Memory B cell (primary cell): ENCODE measurements at regions not wholly inside any gene's neighbourhood (a gene's known extent, or its start where the extent isn't known, plus 50 kb on each side); places are given as distances from the start of the nearest gene placed in this dataset.

Experiments
- ATAC-seq: fragments of 150-1000 bp; cut with Tn5 transposase; 2 replicates; pipeline ENCODE4 v1.10.0; 2021; ENCODE audit warnings: low read depth, mild to moderate bottlenecking, moderate library complexity
- DNase-seq, 2 donors: peaks; one replicate each; pipeline ENCODE4 v3.0.0; 2022; ENCODE audit warnings: low spot score in 2 of 2
- H3K27ac Mint-ChIP-seq: one replicate; pipeline ENCODE4 v1.8.0; 2022; ENCODE audit warnings: mild to moderate bottlenecking, moderate library complexity, mixed read lengths
- H3K27me3 Mint-ChIP-seq: one replicate; pipeline ENCODE4 v1.8.0; 2022; ENCODE audit warnings: mixed read lengths
- H3K36me3 Mint-ChIP-seq: one replicate; pipeline ENCODE4 v1.8.0; 2022; ENCODE audit warnings: mild to moderate bottlenecking, mixed read lengths
- H3K4me1 Mint-ChIP-seq: one replicate; pipeline ENCODE4 v1.8.0; 2022; ENCODE audit warnings: mixed read lengths
- H3K4me3 Mint-ChIP-seq: one replicate; pipeline ENCODE4 v1.8.0; 2022; ENCODE audit warnings: mild to moderate bottlenecking, moderate library complexity, mixed read lengths
- H3K9me3 Mint-ChIP-seq: one replicate; pipeline ENCODE4 v1.8.0; 2022; ENCODE audit warnings: mixed read lengths

DNA sequence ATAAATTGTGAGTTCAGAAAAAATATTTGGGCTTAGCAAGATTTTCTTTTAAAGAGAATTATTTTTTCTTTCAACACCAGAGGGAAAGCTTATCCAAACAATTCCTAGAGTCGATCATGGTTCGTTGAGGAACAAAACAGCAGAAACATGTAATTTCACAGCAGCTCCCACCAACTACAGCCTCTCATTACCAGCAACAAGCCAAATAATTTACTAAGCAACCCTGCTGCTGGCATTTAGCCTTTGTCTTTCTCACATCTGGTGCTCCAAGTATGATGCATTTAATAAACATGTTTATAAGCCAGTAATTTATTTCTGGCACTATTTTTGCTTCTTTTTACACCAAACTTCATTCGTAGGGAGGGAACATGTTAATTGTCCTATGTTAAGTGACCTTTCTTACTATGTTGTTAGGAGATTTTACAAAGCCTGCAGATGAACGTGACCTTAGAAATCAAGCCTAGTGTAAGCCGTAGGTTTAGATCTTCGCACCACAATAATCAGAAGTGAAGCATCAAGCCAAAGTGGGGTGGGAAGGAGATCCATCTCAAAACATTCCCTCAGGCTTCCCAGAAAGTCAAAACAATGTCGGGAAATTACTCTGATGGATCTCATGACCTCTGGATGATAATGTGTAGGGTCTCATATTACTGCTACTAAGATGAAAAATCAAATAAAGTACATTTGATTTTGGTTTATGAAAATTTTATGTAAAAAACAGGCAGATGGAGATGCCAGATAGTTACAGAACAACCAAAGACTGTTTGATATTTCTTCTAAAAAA, 128.4 kb downstream of the RPAP3 start:
- Mint-ChIP-seq H3K9me3 (no peaks in the 10 kb centered on the region), H3K4me3 (no peak overlapping the region), H3K27ac (no peak overlapping the region), H3K27me3 (peaks cover 4% of the 10 kb centered on the region), H3K4me1 (no peaks in the 10 kb centered on the region), H3K36me3 (no peaks in the 10 kb centered on the region)
- no peak for DNase-seq
- no peak for ATAC-seq

DNA sequence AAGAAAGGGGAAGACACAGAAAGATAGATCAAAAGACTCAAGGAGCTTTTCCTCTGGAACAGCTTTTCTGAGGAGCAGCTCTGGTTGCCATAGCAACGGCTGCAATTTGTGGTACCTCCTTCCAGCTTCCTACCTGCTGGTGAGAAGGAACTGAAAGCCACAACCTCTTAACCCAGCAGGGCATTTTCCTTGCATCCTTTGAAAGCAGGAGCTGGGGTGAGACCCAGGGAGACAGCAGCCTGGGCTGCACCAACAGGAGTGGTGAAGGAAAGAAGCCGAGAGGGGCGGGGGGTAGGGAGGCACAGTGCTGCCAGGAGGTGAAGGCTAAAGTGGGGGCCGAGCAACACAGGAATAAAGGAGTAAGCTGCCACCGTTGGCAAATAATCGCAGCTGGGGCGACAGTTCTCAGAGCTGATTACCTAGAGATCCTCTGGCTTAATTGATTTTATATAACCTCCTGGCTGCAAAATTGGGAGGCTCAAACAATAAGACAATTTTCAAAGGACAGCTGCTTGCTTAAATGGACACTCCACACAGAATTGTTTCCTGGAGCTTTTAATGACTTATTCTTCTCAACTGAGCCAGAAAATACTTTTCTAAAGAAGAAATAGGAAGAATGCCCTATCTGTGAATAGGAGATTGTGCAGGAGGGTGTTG, 129.4 kb downstream of the RPAP3 start:
- H3K9me3 Mint-ChIP-seq: no peaks in the 10 kb centered on the region
- no peaks in the 10 kb centered on the region for H3K36me3 Mint-ChIP-seq
- DNase-seq: no peak
- H3K4me3 Mint-ChIP-seq: no peak overlapping the region
- H3K27me3 Mint-ChIP-seq: peaks cover 4% of the 10 kb centered on the region
- H3K4me1 Mint-ChIP-seq: no peaks in the 10 kb centered on the region
- H3K27ac Mint-ChIP-seq: no peak overlapping the region
- no peak for ATAC-seq

GRCh38 chr12:47574252-47575021, 131.4 kb downstream of the RPAP3 start:
- H3K27me3 Mint-ChIP-seq: peaks cover 9% of the 10 kb centered on the region
- no peak for DNase-seq
- ATAC-seq: no peak
- no peaks in the 10 kb centered on the region for H3K9me3 Mint-ChIP-seq
- H3K36me3 Mint-ChIP-seq: no peaks in the 10 kb centered on the region
- no peaks in the 10 kb centered on the region for H3K4me1 Mint-ChIP-seq
- H3K4me3 Mint-ChIP-seq: no peak overlapping the region
- H3K27ac Mint-ChIP-seq: no peak overlapping the region

GRCh38 chr12:47573146-47573659, 132.6 kb downstream of the RPAP3 start:
- ATAC-seq (no peak), DNase-seq (no peak)
- H3K36me3 Mint-ChIP-seq: no peaks in the 10 kb centered on the region
- no peak overlapping the region for H3K27ac Mint-ChIP-seq
- no peaks in the 10 kb centered on the region for H3K9me3 Mint-ChIP-seq
- H3K27me3 Mint-ChIP-seq: peaks cover 7% of the 10 kb centered on the region
- no peak overlapping the region for H3K4me3 Mint-ChIP-seq
- no peaks in the 10 kb centered on the region for H3K4me1 Mint-ChIP-seq

GRCh38 chr12:47570151-47570550, 135.7 kb downstream of the RPAP3 start:
- no peak overlapping the region for H3K27ac Mint-ChIP-seq
- no peaks in the 10 kb centered on the region for H3K4me1 Mint-ChIP-seq
- peaks cover 5% of the 10 kb centered on the region for H3K27me3 Mint-ChIP-seq
- no peaks in the 10 kb centered on the region for H3K9me3 Mint-ChIP-seq
- H3K4me3 Mint-ChIP-seq: no peak overlapping the region
- no peaks in the 10 kb centered on the region for H3K36me3 Mint-ChIP-seq
- DNase-seq: no peak
- ATAC-seq: no peak

DNA sequence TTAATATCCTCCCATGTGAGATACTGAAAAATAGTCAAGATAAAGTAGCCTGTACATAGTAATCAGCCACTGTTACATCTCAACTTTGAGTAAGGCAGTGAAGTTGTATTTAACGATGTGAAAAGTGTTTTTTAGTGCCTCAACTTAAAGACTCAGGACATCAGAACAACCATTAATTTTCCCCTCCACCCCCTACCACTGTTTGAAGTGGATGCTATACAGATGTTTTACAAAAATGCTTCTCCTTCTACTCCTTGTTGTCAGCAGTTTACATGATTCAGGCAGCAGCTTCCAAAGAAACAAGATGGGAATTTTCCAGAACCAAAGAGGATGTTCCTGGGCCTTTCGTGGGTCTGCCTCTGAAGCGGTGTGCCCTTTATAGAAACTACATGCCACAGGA, 143.6 kb downstream of the RPAP3 start:
- Mint-ChIP-seq H3K4me1 (peaks cover 5% of the 10 kb centered on the region), H3K4me3 (no peak overlapping the region), H3K27ac (no peak overlapping the region), H3K9me3 (no peaks in the 10 kb centered on the region), H3K36me3 (no peaks in the 10 kb centered on the region), H3K27me3 (peaks cover 3% of the 10 kb centered on the region)
- DNase-seq: no peak
- no peak for ATAC-seq

- Mint-ChIP-seq H3K4me1 (peaks cover 5% of the 10 kb centered on the region), H3K9me3 (no peaks in the 10 kb centered on the region), H3K27me3 (peaks cover 3% of the 10 kb centered on the region), H3K4me3 (no peak overlapping the region), H3K36me3 (no peaks in the 10 kb centered on the region), H3K27ac (no peak overlapping the region)
- ATAC-seq: no peak
- no peak for DNase-seq
Measured at GRCh38 chr12:47561746-47562145, 144.1 kb downstream of the RPAP3 start.

- DNase-seq: no peak
- Mint-ChIP-seq H3K4me3 (no peak overlapping the region), H3K4me1 (peaks cover 5% of the 10 kb centered on the region), H3K36me3 (no peaks in the 10 kb centered on the region), H3K27ac (no peak overlapping the region), H3K9me3 (no peaks in the 10 kb centered on the region), H3K27me3 (peaks cover 3% of the 10 kb centered on the region)
- ATAC-seq: no peak
Measured at GRCh38 chr12:47560415-47560814, 145.4 kb downstream of the RPAP3 start.

DNA sequence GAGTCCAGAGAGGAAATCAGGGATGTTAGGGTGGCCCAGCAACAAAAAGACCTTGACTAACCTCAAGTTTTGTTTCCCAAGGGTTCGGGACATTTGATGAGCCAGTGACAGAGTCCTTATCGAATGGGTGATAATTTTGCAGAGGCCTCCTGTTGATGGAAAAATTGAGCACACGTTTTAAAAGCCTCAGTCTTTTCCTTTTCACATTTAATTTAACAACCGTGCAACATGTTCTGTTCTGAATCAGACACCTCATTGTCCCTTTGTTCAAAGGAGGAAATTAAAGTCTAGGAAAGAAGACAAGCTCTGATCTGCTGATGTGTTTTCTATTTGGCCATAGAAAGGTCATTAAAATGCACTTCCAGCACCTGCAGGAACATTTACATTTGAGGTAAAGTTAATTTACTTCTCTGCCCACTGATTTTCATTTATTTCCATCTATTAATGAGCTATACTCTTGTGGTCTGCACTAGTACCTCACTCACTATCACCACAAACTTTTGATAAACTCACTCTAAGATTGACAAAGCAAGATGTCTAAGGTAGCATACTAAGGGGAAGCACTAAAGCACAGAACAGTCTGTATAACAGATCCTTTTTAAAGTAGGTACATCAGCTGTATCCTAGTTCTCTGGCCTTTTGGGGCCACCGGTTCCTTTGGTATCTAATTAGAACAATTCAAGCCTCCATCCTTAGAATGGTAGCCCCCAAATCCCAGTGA, 147.0 kb downstream of the RPAP3 start:
- no peak overlapping the region for H3K27ac Mint-ChIP-seq
- no peaks in the 10 kb centered on the region for H3K36me3 Mint-ChIP-seq
- peaks cover 4% of the 10 kb centered on the region for H3K9me3 Mint-ChIP-seq
- peaks cover 5% of the 10 kb centered on the region for H3K4me1 Mint-ChIP-seq
- no peak for ATAC-seq
- no peak for DNase-seq
- H3K27me3 Mint-ChIP-seq: peaks cover 3% of the 10 kb centered on the region
- H3K4me3 Mint-ChIP-seq: no peak overlapping the region

DNA sequence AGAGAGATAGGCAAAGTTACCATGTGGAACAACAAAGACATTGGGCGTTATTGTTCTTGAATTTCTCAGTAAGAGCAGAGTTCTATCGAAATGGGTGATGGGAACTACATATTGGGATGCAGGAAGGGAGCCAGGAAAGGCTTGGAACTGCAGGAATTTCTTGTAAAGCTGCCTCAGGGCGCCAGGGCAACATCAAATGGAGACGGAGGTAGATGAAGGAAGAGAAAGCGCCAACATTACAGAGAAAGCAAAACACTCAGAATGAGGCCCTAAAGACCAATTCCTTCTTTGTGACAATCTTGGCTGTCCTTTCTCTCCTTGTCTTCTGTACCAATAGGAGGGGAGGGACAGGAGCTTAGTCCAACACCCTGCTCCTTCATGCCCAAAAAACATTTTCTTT, 148.4 kb downstream of the RPAP3 start:
- H3K9me3 Mint-ChIP-seq: peaks cover 13% of the 10 kb centered on the region
- no peak overlapping the region for H3K4me3 Mint-ChIP-seq
- H3K27me3 Mint-ChIP-seq: peaks cover 2% of the 10 kb centered on the region
- ATAC-seq (no peak), DNase-seq (no peak)
- H3K27ac Mint-ChIP-seq: no peak overlapping the region
- peaks cover 2% of the 10 kb centered on the region for H3K36me3 Mint-ChIP-seq
- H3K4me1 Mint-ChIP-seq: peaks cover 3% of the 10 kb centered on the region

GRCh38 chr12:47556261-47557030, 149.4 kb downstream of the RPAP3 start:
- Mint-ChIP-seq H3K4me1 (peaks cover 3% of the 10 kb centered on the region), H3K27me3 (no peaks in the 10 kb centered on the region), H3K36me3 (peaks cover 2% of the 10 kb centered on the region), H3K4me3 (no peak overlapping the region), H3K27ac (no peak overlapping the region), H3K9me3 (peaks cover 13% of the 10 kb centered on the region)
- DNase-seq (no peak), ATAC-seq (no peak)

DNA sequence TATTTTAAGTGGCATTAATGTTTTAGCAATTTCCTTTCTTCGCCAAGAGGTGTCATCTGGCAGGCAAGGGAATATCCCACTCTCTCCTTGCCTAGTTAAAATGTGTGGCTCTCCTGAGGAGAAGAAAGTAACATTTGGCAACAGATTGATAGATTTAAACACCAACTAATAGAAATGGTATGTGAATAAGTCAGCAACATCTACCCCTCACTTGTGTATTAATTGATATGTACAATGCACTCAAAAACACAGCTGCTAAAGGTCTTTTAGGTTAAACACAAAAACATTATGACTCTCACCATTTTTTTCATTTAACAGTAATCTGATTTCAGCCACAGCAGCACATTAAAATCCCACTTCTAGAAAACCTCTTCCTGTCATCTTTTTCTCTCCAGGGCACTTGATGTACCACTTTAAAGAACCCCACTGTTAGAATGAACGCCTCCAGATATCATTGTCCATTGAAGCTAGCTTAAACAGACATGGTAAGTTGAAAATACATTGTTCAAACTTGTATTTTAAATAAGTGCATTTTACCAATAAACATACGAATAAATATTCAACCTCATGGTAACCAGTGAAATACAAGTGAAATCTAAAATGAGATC, 151.7 kb downstream of the RPAP3 start:
- DNase-seq (no peak), ATAC-seq (no peak)
- H3K27me3 Mint-ChIP-seq: peaks cover 3% of the 10 kb centered on the region
- H3K4me3 Mint-ChIP-seq: no peak overlapping the region
- H3K27ac Mint-ChIP-seq: no peak overlapping the region
- no peaks in the 10 kb centered on the region for H3K4me1 Mint-ChIP-seq
- H3K9me3 Mint-ChIP-seq: peaks cover 13% of the 10 kb centered on the region
- peaks cover 2% of the 10 kb centered on the region for H3K36me3 Mint-ChIP-seq

GRCh38 chr12:47553266-47553665, 152.6 kb downstream of the RPAP3 start:
- Mint-ChIP-seq H3K9me3 (peaks cover 13% of the 10 kb centered on the region), H3K4me1 (no peaks in the 10 kb centered on the region), H3K36me3 (peaks cover 2% of the 10 kb centered on the region), H3K4me3 (no peak overlapping the region), H3K27me3 (peaks cover 7% of the 10 kb centered on the region), H3K27ac (no peak overlapping the region)
- ATAC-seq (no peak), DNase-seq (no peak)
